H7 (cell line): ENCODE measurements at regions not wholly inside any gene's neighbourhood (a gene's known extent, or its start where the extent isn't known, plus 50 kb on each side); places are given as distances from the start of the nearest gene placed in this dataset.
"Not testable (repeated sequence)": the region's sequence is repeated elsewhere in the genome, so short reads cannot be mapped to it uniquely, and the experiment has no call there.

Experiments used
- DNase-seq: peaks from one replicate; pipeline ENCODE4 v3.0.0; 2012
- H3K27me3 ChIP-seq: 2 replicates; pipeline ENCODE4 v1.6.0; 2011; ENCODE audit warnings: mild to moderate bottlenecking, low read length; ENCODE audit not compliant: control insufficient read depth, insufficient read depth
- H3K36me3 ChIP-seq: replicated peaks from 2 replicates; pipeline ENCODE4 v1.5.1; 2011; ENCODE audit warnings: low read length; ENCODE audit not compliant: control insufficient read depth, insufficient read depth
- H3K4me3 ChIP-seq: 2 replicates; pipeline ENCODE4 v1.5.1; 2011; ENCODE audit warnings: low read depth, mild to moderate bottlenecking, control low read depth, low read length, moderate library complexity; ENCODE audit not compliant: insufficient read depth

DNA sequence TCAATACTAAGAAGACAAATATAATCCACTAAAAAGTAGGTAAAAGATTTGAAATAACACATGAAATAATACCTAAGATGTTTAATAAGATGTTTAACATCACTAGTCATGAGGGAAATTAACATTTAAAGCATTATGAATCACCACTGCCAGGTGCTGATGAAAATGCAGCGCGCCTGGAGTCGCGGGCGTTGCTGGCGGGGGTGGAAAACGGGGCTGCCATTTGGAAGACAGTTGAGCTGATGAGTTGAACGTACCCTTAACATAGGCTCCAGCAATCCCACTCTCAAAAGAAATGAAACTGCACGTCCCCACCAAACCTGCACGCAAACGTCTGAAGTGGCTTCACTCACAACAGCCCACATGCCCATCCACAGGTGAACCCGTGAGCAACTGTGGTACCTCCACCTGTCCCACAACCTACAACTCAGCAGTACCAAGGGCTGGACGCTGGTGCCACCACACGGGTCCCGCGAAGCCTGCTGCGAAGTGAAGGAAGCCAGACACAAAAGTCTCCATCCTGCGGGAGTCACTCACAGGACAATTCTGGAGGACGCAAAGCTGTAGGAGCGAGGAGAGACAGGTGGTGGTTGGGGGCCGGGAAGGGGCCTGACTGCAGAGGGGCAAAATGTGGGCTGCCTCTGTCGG lies 189.3 kb downstream of the NPIPB11 start:
- H3K27me3 ChIP-seq, H3K36me3 ChIP-seq, H3K4me3 ChIP-seq, DNase-seq: not testable (repeated sequence)

DNA sequence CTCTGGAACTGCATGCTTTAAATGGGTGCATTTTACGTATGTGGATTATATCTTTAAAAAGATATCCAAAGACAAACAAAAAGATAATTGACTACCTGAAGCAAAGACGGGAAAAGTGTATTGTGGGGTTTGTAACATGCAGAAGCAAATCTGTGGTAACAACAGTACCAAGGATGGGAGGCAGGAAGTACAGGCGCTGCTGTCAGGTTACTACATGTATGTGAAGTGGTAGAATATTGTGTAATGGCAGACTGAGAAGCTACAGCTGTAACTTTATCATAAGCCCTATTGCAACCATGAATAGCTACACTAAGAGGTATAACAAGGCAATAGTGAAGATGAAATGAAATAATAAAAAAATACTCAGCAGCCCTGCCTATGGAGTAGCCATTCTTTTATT lies 192.7 kb downstream of the NPIPB11 start:
- not testable (repeated sequence) for DNase-seq, H3K27me3 ChIP-seq, H3K4me3 ChIP-seq, H3K36me3 ChIP-seq

DNA sequence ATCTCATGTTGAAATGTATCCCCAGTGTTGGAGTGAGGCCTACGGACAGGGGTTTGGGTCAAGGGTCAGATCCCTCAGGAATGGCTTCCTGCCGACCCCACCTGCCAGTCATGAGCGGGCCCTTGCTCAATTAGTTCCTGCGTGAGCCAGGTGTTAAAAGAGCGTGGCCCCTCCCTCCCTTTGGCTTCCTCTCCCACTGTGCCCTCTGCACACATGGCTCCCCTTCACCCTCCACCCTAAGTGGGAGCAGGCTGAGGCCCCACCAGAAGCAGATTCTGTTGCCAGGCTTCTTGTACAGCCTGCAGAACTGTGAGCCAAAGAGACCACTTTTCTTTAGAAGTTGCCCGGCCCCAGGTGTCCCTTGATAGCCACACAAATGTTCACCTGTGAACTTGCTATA lies 193.3 kb downstream of the NPIPB11 start:
- not testable (repeated sequence) for H3K4me3 ChIP-seq, H3K36me3 ChIP-seq, H3K27me3 ChIP-seq, DNase-seq

DNA sequence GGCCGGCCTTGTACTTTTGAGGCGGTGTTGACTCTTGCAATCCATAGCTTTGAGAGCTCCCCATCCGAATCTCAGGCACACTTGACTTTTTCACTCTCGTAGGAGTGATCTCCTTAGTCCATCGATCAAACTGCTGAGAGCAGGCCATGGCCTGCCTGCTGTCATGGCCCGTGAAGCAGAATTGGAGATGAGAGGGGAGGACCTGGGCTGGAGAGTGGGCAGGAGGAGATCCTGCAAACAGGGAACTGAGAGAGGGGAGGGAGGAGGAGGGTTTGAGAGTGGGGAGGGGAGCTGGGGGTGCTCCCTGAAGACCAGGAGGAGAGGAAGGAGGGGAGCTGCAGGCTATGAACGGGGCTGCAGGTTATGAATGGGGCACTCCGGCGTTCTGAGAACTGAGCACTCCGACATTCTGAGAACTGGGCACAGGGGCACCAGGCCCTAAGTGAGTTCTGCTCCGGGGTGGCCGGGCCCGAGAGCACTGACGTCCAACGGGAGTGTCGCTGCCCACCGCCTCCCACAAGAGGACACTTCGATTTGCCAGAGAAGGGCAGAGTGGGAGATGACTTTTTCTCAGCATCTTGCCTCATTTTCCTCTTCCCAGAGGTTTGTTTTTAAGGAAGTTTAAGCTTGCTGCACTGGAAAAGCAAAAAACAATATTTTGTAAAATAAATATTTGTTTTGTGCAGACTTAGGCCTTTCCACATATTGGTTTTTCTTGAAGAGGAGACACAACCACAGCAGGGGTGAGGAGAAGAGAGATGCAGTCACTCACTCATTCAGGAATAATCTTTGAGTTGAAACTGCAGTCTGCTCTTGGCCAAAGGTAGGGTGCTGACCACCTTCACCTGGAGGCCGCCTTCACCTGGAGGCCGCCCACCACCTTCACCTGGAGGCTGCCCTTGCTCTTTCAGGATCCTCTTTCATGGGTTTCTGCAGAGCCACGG lies 194.2 kb downstream of the NPIPB11 start:
- not testable (repeated sequence) for DNase-seq, H3K36me3 ChIP-seq, H3K4me3 ChIP-seq, H3K27me3 ChIP-seq

DNA sequence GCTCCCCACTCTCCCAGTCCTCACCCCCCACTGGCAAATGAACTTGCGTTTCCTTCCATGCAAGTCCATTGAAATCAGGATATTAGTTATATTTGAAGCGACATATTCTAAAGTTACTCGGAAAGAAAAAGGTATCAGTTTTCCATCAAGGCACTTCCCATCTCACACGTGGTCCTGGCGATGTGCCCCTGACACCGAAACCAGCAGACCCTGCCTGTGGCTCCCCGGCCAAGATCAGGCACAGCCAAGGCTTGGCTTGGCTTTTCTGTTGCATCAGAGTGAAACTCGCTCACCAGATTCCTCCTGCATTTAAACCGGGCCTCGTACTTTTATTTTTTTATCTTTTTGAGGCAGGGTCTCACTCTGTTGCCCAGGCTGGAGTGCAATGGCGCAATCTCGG lies 195.1 kb downstream of the NPIPB11 start:
- not testable (repeated sequence) for H3K36me3 ChIP-seq, H3K4me3 ChIP-seq, H3K27me3 ChIP-seq, DNase-seq

DNA sequence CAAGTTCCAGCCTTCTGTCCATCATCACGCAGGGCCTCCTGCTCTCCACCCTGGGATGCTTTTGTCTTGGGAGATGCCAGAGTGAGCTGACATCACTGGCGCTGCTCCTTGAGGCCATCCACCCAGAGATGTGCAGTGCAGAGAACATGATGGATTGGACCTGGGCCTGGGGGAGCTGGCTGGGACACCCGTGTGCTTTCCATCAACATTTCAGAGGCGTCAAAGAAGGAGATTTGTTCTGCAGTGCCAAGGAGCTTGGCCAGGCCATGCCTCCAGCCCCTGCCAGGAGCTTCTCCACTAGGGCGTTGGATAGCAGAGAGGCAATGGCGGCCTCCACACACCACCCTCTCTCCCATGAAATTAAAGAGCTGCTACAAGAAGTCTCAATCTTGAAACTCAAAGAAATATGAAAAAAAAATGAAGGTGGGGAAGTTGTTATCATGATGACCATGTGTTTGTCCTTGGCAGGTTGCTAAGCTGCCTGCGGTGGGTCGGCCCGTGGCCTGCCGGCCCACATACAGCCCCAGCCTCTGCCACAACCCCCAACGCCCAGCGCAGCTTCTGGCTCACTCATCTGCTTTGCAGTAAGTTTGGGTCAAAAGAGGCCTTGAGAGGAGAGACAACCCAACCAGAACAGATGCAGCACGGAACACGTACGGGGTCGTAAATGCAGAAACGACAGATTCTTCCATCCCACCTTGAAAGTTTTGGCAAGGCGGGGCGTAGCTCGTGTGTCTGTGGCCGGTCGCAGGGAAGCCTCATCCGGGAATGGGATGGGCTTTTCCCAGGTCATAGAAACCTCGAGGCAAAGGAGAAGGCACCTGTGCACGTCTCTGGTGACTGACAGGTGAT lies 196.0 kb downstream of the NPIPB11 start:
- DNase-seq, H3K36me3 ChIP-seq, H3K27me3 ChIP-seq, H3K4me3 ChIP-seq: not testable (repeated sequence)

DNA sequence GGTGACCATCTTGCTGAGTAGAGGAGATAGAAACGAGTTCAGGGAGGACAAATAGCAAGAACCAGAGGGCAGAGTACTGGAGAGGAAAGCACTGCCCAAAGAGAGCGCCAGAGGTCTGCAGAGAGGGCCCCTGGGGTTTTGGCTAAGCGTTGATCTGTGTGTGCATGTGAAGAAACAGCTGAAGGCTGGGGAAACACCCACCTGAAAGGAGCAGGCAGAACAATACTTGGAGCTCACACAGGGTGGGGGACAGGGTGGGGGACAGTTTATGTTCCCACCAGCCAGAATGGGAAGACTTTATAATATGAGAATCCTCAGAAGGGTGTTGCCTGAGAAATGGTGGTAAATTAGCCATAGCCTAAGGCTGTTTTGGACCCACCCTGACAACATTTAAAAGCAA lies 200.4 kb downstream of the NPIPB11 start:
- not testable (repeated sequence) for DNase-seq, H3K27me3 ChIP-seq, H3K36me3 ChIP-seq, H3K4me3 ChIP-seq

DNA sequence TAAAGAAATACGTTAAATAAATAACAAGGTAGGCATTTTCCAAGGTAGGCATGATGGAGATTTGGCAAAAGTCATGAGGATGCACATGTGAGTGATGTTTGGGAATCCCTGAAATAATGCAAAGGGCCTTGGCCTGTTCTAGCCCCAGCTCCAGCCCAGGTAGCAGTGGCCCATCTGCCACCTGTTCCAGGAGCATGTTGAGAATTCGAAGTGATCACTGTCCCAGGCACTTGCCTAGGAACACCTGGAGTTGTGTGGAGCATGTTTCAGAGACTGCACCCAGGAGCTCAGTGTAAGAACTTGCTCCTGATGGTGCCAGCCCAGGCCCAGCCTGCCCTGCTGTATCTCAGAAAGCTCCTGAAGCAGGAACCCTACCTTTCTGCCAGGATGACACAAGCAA lies 201.4 kb downstream of the NPIPB11 start:
- not testable (repeated sequence) for H3K27me3 ChIP-seq

DNA sequence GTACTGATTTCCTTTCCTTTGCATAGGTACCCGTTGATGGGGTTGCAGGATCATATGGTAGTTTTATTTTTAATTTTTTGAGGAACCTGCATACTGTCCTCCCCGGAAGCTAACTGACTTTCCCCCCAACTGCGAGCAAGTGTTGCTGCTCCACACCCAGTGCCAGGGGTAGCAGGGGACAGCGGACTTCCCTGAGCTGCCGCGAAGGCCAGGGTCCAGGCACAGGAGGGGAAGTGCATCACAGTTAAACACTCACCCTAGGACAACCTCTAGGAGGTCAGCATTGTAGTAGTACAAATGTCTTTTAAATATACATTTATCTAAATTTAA lies 201.7 kb downstream of the NPIPB11 start:
- DNase-seq = no peak
- no peak overlapping the region for H3K4me3 ChIP-seq
- no peaks in the 10 kb centered on the region for H3K27me3 ChIP-seq
- no peaks in the 10 kb centered on the region for H3K36me3 ChIP-seq

More for the DNA sequence above, 201.4 kb downstream of the NPIPB11 start:
- H3K36me3 ChIP-seq, DNase-seq, H3K4me3 ChIP-seq: not testable (repeated sequence)

DNA sequence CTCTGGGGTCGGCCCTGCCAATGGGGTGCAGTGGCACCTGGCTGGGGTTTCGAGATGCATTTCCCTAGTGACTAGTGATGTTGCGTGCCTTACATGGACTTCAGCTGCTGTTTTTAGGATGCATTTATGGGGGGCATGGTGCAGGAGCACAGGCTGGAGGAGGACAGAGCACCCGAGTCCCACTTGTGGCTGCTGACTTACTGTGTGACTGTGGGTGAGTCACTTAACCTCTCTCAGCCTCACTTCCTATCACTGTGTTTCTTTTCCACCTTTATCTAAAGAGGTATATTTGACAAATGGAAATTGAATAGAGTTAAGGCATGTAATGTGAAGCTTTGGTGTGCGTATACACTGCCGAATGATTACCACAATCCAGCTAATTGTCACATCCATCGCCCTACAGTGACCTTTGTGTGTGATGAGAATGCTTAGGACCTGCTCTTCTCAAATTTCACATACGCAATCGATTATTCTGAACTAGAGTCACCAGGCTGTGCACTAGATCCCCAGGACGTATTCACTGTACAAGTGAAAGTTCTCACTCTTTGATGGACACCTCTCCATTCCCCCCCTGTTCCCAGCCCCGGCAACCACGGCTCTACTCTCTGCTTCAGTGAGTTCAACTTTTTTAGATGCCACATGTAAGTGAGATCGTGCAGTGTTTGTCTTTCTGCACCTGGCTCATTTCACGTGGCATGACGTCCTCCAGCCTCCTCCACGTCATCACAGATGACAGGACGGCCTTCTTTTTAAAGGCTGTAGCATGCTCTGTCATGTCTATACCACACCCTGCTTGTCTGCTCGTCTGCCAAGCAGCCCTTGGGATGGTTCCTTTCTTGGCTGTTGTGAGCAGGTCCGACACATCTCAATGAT lies 202.3 kb downstream of the NPIPB11 start:
- not testable (repeated sequence) for H3K27me3 ChIP-seq, H3K4me3 ChIP-seq, DNase-seq, H3K36me3 ChIP-seq

DNA sequence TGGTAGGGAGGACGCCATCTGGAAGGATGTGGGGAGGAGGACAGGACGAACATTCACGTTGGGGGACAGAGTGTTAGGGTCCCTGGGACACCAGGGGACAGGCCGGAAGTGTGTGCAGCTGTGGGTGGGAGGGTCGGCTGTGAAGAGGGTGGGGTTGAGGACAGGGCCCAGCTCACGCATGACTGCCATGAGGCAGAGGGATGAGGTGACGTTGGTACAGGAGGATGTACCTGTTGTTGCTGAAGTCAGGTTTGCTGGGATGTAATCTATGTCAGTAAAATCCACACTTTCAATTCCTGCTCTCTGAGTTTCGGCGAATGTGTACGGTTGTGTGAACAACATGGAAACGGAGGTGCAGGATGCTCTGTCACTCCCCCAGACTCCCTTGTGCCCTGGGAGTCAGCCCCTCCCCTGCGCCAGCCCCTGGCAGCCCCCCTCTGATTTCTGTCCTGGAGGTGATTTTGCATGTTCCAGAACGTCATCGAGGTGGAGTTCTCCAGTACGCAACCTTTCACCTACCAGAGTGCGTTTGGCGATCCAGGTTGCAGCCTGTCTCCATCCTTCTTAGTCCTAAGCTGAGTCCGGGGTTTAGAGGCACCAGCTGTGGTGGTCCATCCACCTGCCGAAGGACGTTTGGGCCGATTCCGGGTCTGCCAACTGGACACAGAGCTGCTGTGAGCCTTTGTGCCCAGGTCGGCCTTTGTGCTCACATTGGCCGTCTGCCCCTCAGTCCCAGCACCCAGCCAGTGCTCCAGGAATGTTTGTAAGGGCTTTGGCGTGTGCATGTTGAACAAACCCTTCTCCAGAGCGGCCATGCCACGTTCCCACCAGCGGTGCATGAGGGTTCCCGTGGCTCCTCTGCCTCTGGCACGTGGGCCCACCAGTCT lies 203.2 kb downstream of the NPIPB11 start:
- DNase-seq, H3K27me3 ChIP-seq, H3K4me3 ChIP-seq, H3K36me3 ChIP-seq: not testable (repeated sequence)

DNA sequence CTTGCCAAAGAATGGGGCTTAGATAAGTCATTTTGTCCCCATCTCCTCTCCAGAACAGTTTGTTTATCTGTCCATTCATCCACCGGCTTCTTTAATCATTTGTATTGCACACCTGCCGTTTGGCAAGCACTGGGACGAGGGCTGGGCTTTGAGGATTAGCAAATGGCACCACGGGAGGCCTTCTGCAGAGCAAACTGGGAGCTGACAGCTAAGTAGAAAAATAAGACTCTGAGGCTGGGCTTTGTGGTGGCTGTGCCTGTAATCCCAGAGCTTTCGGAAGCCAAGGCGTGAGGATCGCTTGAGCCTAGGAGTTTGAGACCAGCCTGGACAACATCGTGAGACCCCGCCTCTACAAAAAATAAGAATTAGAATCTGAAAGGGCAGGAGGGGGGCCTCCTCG lies 203.9 kb downstream of the NPIPB11 start:
- not testable (repeated sequence) for DNase-seq, H3K27me3 ChIP-seq, H3K36me3 ChIP-seq, H3K4me3 ChIP-seq

DNA sequence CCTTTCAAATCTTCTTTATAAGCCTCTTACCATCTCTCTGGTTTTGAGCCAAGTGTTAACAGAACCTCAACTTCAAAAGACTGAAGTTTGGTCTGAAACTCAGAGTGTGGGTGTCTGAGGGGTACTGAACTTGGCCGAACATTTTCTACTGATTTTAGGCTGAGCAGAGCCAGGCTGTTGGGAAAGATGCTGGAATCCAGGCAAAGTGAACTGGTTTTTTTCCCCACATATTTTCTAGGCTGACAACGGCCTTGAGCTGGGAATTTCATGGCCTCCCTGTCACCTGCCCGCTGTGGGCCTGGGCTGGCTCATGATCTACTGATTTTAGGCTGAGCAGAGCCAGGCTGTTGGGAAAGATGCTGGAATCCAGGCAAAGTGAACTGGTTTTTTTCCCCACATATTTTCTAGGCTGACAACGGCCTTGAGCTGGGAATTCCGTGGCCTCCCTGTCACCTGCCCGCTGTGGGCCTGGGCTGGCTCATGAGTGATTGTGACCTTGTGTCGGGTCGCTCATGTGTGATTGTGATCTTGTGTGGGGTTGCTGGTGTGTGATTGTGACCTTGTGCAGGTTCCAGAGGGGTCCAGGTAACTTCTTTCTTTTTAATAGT lies 204.4 kb downstream of the NPIPB11 start:
- H3K27me3 ChIP-seq, H3K4me3 ChIP-seq, H3K36me3 ChIP-seq, DNase-seq: not testable (repeated sequence)
